ENCODE measurements at regions not wholly inside any gene's neighbourhood (a gene's known extent, or its start where the extent isn't known, plus 50 kb on each side); places are given as distances from the start of the nearest gene placed in this dataset.

GRCh38 chr12:19997656-19998400, 370.5 kb upstream of the PDE3A start:
- TF ChIP-seq POLR2A (IDR thresholded peaks at IDR 0.05) = no peak
- no peak for TF ChIP-seq CTCF (IDR thresholded peaks at IDR 0.05)
- intact Hi-C loops (cut with DNase I) = no loop called here
- Histone ChIP-seq H3K4me3 (no peak overlapping the region), H3K27ac (no peak overlapping the region), H3K27me3 (no peaks in the 10 kb centered on the region), H3K4me1 (no peaks in the 10 kb centered on the region), H3K36me3 (no peaks in the 10 kb centered on the region), H3K9me3 (no peaks in the 10 kb centered on the region)
- 93 to 94% methylated on average over 3 of the region's 3 CpGs for WGBS, 2 donors
- DNase-seq = no peak

GRCh38 chr12:19998411-19998810, 369.9 kb upstream of the PDE3A start:
- intact Hi-C loops (cut with DNase I) = no loop called here
- H3K27ac ChIP-seq = no peak overlapping the region
- no peaks in the 10 kb centered on the region for H3K9me3 ChIP-seq
- H3K36me3 ChIP-seq = no peaks in the 10 kb centered on the region
- H3K4me1 ChIP-seq = no peaks in the 10 kb centered on the region
- no peaks in the 10 kb centered on the region for H3K27me3 ChIP-seq
- TF ChIP-seq POLR2A (IDR thresholded peaks at IDR 0.05) (no peak), CTCF (IDR thresholded peaks at IDR 0.05) (no peak)
- DNase-seq = no peak
- H3K4me3 ChIP-seq = no peak overlapping the region
- WGBS, 2 donors = 79 to 86% methylated on average over 1 of the region's 1 CpG

GRCh38 chr12:19998961-19999804, 369.2 kb upstream of the PDE3A start:
- Histone ChIP-seq H3K9me3 (no peaks in the 10 kb centered on the region), H3K4me1 (no peaks in the 10 kb centered on the region), H3K4me3 (no peak overlapping the region), H3K36me3 (no peaks in the 10 kb centered on the region), H3K27me3 (no peaks in the 10 kb centered on the region), H3K27ac (no peak overlapping the region)
- 62 to 68% methylated on average over 5 of the region's 5 CpGs for WGBS, 2 donors
- TF ChIP-seq CTCF (IDR thresholded peaks at IDR 0.05) = no peak
- TF ChIP-seq POLR2A (IDR thresholded peaks at IDR 0.05) = no peak
- DNase-seq = no peak
- intact Hi-C loops (cut with DNase I) = no loop called here

GRCh38 chr12:19999805-20000138, 368.6 kb upstream of the PDE3A start:
- intact Hi-C loops (cut with DNase I) = no loop called here
- no peaks in the 10 kb centered on the region for H3K4me1 ChIP-seq
- whole genome bisulfite sequencing, 2 donors = 76 to 78% methylated on average over 1 of the region's 1 CpG
- TF ChIP-seq CTCF (IDR thresholded peaks at IDR 0.05) (no peak), POLR2A (IDR thresholded peaks at IDR 0.05) (no peak)
- no peak overlapping the region for H3K4me3 ChIP-seq
- no peaks in the 10 kb centered on the region for H3K27me3 ChIP-seq
- no peaks in the 10 kb centered on the region for H3K9me3 ChIP-seq
- DNase-seq = no peak
- H3K27ac ChIP-seq = no peak overlapping the region
- no peaks in the 10 kb centered on the region for H3K36me3 ChIP-seq

GRCh38 chr12:20000229-20000849, 368.0 kb upstream of the PDE3A start:
- H3K27me3 ChIP-seq = no peaks in the 10 kb centered on the region
- H3K4me1 ChIP-seq = no peaks in the 10 kb centered on the region
- TF ChIP-seq CTCF (IDR thresholded peaks at IDR 0.05) (no peak), POLR2A (IDR thresholded peaks at IDR 0.05) (no peak)
- no peak for DNase-seq
- H3K27ac ChIP-seq = no peak overlapping the region
- WGBS, 2 donors = 56 to 68% methylated on average over 4 of the region's 4 CpGs
- intact Hi-C loops (cut with DNase I) = no loop called here
- H3K9me3 ChIP-seq = no peaks in the 10 kb centered on the region
- no peak overlapping the region for H3K4me3 ChIP-seq
- no peaks in the 10 kb centered on the region for H3K36me3 ChIP-seq
